HCT116 (cell line): ENCODE measurements at regions not wholly inside any gene's neighbourhood (a gene's known extent, or its start where the extent isn't known, plus 50 kb on each side); places are given as distances from the start of the nearest gene placed in this dataset.

ENCODE experiments used
- ATAC-seq: fragments of 200-7000 bp; cut with Tn5 transposase; 2 replicates; pipeline ENCODE4 v1.9.1; 2020; ENCODE audit warnings: mild to moderate bottlenecking, moderate library complexity
- BruUV-seq: library from RNA; stranded (reverse); fragments of 400-500 nt; replicated peaks from 2 replicates; lab custom pipeline; 2021; lab: Mats Ljungman, UMichigan
- CTCF ChIA-PET: fragments of 300-600 bp; sonication (Branson Sonifier 250); formaldehyde crosslinking; loops from one replicate; lab custom pipeline; 2021; ENCODE audit warnings: antibody characterized with exemption; lab: Charles Lee
- POLR2A ChIA-PET: fragments of 300-600, 350-600 bp; sonication (Branson Sonifier 250); formaldehyde crosslinking; loops from one replicate; lab custom pipeline; 2021; ENCODE audit warnings: antibody characterized with exemption; lab: Charles Lee
- RAD21 ChIA-PET, 2 experiments: fragments of 300-600 bp; sonication (Branson Sonifier 250); formaldehyde crosslinking; loops; one replicate each; lab custom pipeline; 2023; ENCODE audit warnings: low total read pairs in 2 of 2; ENCODE audit not compliant: uncharacterized antibody in 2 of 2, unreplicated experiment in 2 of 2, low non-redundant PET in 1 of 2; lab: Charles Lee
- DNase-seq: peaks from one replicate; pipeline ENCODE4 v3.0.0-alpha.2; 2010; ENCODE audit warnings: low read depth, low spot score
- H2AFZ ChIP-seq: fragments of 200-600 bp; shearing (Covaris generic), sonication (generic); 2 replicates; pipeline ENCODE4 v1.6.1; 2017; ENCODE audit warnings: low read depth, mixed run types, mixed read lengths, antibody characterized with exemption, low read length; ENCODE audit not compliant: poor library complexity, severe bottlenecking
- H3K27ac ChIP-seq: 2 replicates; pipeline ENCODE4 v1.5.1; 2012; ENCODE audit warnings: low read depth, low read length
- H3K27me3 ChIP-seq: fragments of 200-600 bp; sonication (generic); 2 replicates; pipeline ENCODE4 v1.6.1; 2016; ENCODE audit warnings: mixed run types, low read length, mixed read lengths; ENCODE audit not compliant: insufficient read depth
- H3K36me3 ChIP-seq, 2 experiments: fragments of 200-500 bp in 1 of 2; fragments of 200-600 bp in 1 of 2; sonication (Bioruptor generic) in 1 of 2; sonication (generic) in 1 of 2; 2 replicates each; pipeline versions ENCODE4 v1.5.1 to v1.6.1; 2014 to 2016; ENCODE audit warnings: low read length in 2 of 2, inconsistent platforms in 1 of 2, mixed read lengths in 1 of 2, mixed run types in 1 of 2; ENCODE audit not compliant: insufficient read depth in 2 of 2, control insufficient read depth in 1 of 2
- H3K4me1 ChIP-seq, 2 experiments: fragments of 200-600 bp in 1 of 2; sonication (generic) in 1 of 2; 2 replicates each; pipeline versions ENCODE4 v1.5.1 to v1.6.1; 2012 to 2017; ENCODE audit warnings: low read length in 2 of 2, inconsistent platforms in 1 of 2, mild to moderate bottlenecking in 1 of 2, mixed read lengths in 1 of 2, mixed run types in 1 of 2, moderate library complexity in 1 of 2; ENCODE audit not compliant: insufficient read depth in 2 of 2, control insufficient read depth in 1 of 2
- H3K4me2 ChIP-seq: fragments of 200-600 bp; sonication (generic); 2 replicates; pipeline ENCODE4 v1.6.1; 2017; ENCODE audit warnings: mixed run types, low read length, mixed read lengths
- H3K4me3 ChIP-seq, 2 experiments: fragments of 200-600 bp in 1 of 2; sonication (generic) in 1 of 2; replicated peaks in 1 of 2; 2 replicates each; pipeline ENCODE4 v1.5.1; 2011 to 2016; ENCODE audit warnings: low read length in 2 of 2, control low read depth in 1 of 2, low read depth in 1 of 2, mild to moderate bottlenecking in 1 of 2, mixed read lengths in 1 of 2, mixed run types in 1 of 2
- H3K79me2 ChIP-seq: fragments of 200-600 bp; sonication (generic); 2 replicates; pipeline ENCODE4 v1.6.1; 2017; ENCODE audit warnings: mild to moderate bottlenecking, mixed run types, low read length, moderate library complexity, mixed read lengths; ENCODE audit not compliant: insufficient read depth
- H3K9ac ChIP-seq: fragments of 200-600 bp; sonication (generic); 2 replicates; pipeline ENCODE4 v1.6.1; 2016; ENCODE audit warnings: low read length, mixed read lengths
- H3K9me2 ChIP-seq: fragments of 200-600 bp; sonication (generic), shearing (Covaris generic); 2 replicates; pipeline ENCODE4 v1.6.1; 2017; ENCODE audit warnings: mixed run types, mild to moderate bottlenecking, moderate library complexity; ENCODE audit not compliant: insufficient read depth
- H3K9me3 ChIP-seq, 2 experiments: fragments of 200-500 bp in 1 of 2; fragments of 200-600 bp in 1 of 2; sonication (Bioruptor generic) in 1 of 2; sonication (generic) in 1 of 2; 2 replicates each; pipeline ENCODE4 v1.6.1; 2014 to 2017; ENCODE audit warnings: low read length in 2 of 2, mixed read lengths in 2 of 2, inconsistent platforms in 1 of 2, low read depth in 1 of 2, mild to moderate bottlenecking in 1 of 2, mixed run types in 1 of 2, moderate library complexity in 1 of 2; ENCODE audit not compliant: control insufficient read depth in 1 of 2, insufficient read depth in 1 of 2
- H4K20me1 ChIP-seq: fragments of 200-600 bp; sonication (generic), shearing (Covaris generic); 2 replicates; pipeline ENCODE4 v1.6.1; 2017; ENCODE audit warnings: mixed run types, mild to moderate bottlenecking, moderate library complexity; ENCODE audit not compliant: insufficient read depth
- ATF3 ChIP-seq: IDR thresholded peaks from 2 replicates; pipeline ENCODE4 v1.6.1; 2012
- CBX3 ChIP-seq: IDR thresholded peaks from 2 replicates; pipeline ENCODE4 v1.6.1; 2012; ENCODE audit warnings: low read depth
- CEBPB ChIP-seq: IDR thresholded peaks from 2 replicates; pipeline ENCODE4 v1.6.1; 2012; ENCODE audit warnings: low read depth
- EGR1 ChIP-seq: IDR thresholded peaks from 2 replicates; pipeline ENCODE4 v1.6.1; 2012; ENCODE audit warnings: low read depth
- ELF1 ChIP-seq: IDR thresholded peaks from 2 replicates; pipeline ENCODE4 v1.6.1; 2012; ENCODE audit warnings: low read depth, borderline replicate concordance
- EZH2phosphoT487 ChIP-seq: fragments of 200-600 bp; IDR thresholded peaks from 2 replicates; pipeline ENCODE4 v1.6.1; 2018; ENCODE audit warnings: antibody characterized with exemption, borderline replicate concordance
- MAX ChIP-seq: IDR thresholded peaks from 2 replicates; pipeline ENCODE4 v1.6.1; 2012
- POLR2A ChIP-seq: IDR thresholded peaks from 2 replicates; pipeline ENCODE4 v1.7.0; 2011; ENCODE audit warnings: borderline replicate concordance; ENCODE audit not compliant: insufficient read depth, insufficient read length; ENCODE audit errors: extremely low read depth
- POLR2AphosphoS5 ChIP-seq: IDR thresholded peaks from 2 replicates; pipeline ENCODE4 v1.6.1; 2011; ENCODE audit warnings: mild to moderate bottlenecking, low read depth, low read length, moderate library complexity
- REST ChIP-seq: IDR thresholded peaks from 2 replicates; pipeline ENCODE4 v1.6.1; 2012; ENCODE audit warnings: low read depth
- SIN3A ChIP-seq: IDR thresholded peaks from 2 replicates; pipeline ENCODE4 v1.6.1; 2012; ENCODE audit warnings: low read depth
- SP1 ChIP-seq: IDR thresholded peaks from 2 replicates; pipeline ENCODE4 v1.6.1; 2012; ENCODE audit warnings: low read depth
- SRF ChIP-seq: IDR thresholded peaks from 2 replicates; pipeline ENCODE4 v1.6.1; 2012; ENCODE audit warnings: low read depth
- YY1 ChIP-seq: IDR thresholded peaks from 2 replicates; pipeline ENCODE4 v1.6.1; 2011; ENCODE audit warnings: low read length, low read depth, moderate library complexity, mild to moderate bottlenecking; ENCODE audit not compliant: insufficient replicate concordance; ENCODE audit errors: extremely low read depth
- ZFX ChIP-seq: fragments of 450-650 bp; IDR thresholded peaks from 2 replicates; pipeline ENCODE4 v1.6.1; 2017
- intact Hi-C: fragments of 100-400 bp; cut with micrococcal nuclease; formaldehyde crosslinking; loops from 2 replicates; pipeline ENCODE4 v1.10.0; 2022

GRCh38 chr12:128116537-128116936 lies 150.4 kb upstream of the TMEM132C start:
- ChIA-PET RAD21 (no interaction called here), CTCF (no interaction called here), POLR2A (no interaction called here)
- H3K9me2 ChIP-seq = no peaks in the 10 kb centered on the region
- DNase-seq = no peak
- no peak overlapping the region for H3K4me3 ChIP-seq
- peaks cover 7 to 35% of the 10 kb centered on the region in 2 experiments; a peak in 2 of 4 replicates for H3K9me3 ChIP-seq
- no peaks in the 10 kb centered on the region for H3K79me2 ChIP-seq
- no peak overlapping the region for H3K4me2 ChIP-seq
- H3K4me1 ChIP-seq = no peaks in the 10 kb centered on the region
- no peak overlapping the region for H3K9ac ChIP-seq
- no peaks in the 10 kb centered on the region for H3K36me3 ChIP-seq
- no peak for ATAC-seq
- intact Hi-C loops = no loop called here
- no peak overlapping the region for H2AFZ ChIP-seq
- no peaks in the 10 kb centered on the region for H4K20me1 ChIP-seq
- no peak overlapping the region for H3K27ac ChIP-seq
- TF ChIP-seq REST (no peak), CEBPB (no peak), ZFX (no peak), POLR2AphosphoS5 (no peak), ELF1 (no peak), SRF (no peak), YY1 (no peak), EGR1 (no peak), CBX3 (no peak), ATF3 (no peak), EZH2phosphoT487 (no peak), MAX (no peak), POLR2A (no peak), SP1 (no peak), SIN3A (no peak)
- no peaks in the 10 kb centered on the region for H3K27me3 ChIP-seq
- BruUV-seq = no TSS peak
